NCI-H748 (cell line): ENCODE measurements at regions not wholly inside any gene's neighbourhood (a gene's known extent, or its start where the extent isn't known, plus 50 kb on each side); places are given as distances from the start of the nearest gene placed in this dataset.
"Not testable (repeated sequence)": the region's sequence is repeated elsewhere in the genome, so short reads cannot be mapped to it uniquely, and the experiment has no call there.

Source experiments
- DNase-seq: peaks from one replicate; lab custom pipeline; 2025; ENCODE audit not compliant: unreplicated experiment; lab: John Stamatoyannopoulos, UW

DNA sequence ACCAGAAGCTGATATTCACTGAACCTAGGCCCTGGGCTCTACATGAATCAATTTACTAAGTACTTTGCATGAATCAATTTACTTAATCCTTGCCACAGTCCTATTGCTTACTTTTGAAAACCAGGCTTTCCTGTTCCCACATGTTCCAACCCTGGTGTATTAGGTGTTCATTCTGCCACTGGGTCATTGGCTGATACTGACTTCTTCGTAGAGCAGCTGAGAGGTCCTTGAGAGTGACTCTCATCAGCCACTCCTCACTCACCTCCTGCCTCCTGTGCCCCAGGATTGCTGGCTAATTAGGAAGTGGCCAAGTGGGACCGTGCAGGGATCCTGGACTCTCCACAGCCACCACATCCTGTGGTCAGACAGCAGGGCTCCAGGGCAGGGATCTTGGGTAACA lies 109.5 kb upstream of the CXorf66 start:
- DNase-seq, result not testable (repeated sequence)

DNA sequence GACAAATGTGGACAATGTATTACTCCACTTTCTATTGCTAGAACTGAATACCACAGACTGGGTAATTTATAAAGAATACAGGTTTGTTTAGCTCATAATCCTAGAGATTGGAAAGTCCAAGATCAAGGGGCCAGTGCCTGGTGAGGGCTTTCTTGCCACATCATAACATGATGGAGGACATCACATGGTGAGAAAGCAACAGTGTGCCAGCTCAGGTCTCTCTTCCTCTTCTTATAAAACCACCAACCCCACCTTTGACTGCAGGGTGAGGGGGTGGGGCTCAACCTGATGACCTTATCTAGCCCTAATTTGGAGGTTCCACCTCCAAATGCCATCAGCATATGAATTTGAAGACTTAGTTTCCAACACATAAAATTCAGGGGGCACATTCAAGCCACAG lies 105.7 kb upstream of the CXorf66 start:
- DNase-seq, result no peak

DNA sequence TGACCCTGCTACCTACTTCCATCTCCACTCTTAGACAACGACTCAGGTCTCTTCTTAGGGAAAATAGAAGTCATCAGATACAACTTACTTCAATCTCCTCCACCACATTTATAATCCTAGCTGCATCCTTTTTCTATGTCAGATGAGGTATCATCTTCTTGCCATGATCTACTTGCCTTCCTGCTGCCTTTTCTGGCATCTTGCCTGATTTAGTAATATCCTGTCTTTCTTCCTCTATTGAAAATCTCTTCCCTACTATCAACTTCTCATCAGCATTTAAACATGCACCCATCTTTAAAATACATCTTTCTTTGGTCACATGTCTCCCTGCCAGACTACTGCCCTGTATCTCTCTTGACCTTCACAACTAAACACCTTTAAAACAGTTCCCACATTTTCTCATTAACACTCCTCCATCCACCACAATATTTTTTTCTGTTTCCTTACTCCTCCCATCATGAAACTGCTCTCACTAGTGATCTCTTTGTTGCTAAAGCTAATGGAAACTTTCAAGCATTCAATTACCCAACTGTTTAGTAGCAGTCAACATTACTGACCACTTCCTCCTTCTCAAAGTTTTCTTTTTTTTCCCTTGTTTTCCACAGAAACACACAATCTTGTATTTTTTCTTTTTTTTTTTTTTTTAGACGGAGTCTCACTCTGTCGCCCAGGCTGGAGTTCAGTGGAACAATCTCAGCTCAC lies 100.8 kb upstream of the CXorf66 start:
- no peak for DNase-seq

DNA sequence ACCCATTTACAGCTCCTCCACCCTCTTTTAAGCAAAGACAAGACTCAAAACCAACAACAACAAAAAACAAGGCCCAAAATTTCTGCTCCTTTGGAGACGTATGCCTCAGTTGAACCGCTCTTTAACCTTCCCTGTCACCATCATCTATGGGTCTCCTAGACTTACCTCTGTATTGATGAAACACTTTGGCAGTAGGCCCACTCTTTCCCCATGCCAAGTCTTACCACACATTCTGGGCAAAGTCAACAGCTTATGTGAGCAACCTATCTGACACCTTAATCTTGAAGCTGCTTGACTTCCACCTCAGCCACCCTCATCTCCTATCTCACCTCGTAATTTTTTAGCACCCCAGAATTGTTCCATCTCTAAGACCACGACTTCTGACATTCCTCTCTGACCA lies 99.7 kb upstream of the CXorf66 start:
- no peak for DNase-seq

DNA sequence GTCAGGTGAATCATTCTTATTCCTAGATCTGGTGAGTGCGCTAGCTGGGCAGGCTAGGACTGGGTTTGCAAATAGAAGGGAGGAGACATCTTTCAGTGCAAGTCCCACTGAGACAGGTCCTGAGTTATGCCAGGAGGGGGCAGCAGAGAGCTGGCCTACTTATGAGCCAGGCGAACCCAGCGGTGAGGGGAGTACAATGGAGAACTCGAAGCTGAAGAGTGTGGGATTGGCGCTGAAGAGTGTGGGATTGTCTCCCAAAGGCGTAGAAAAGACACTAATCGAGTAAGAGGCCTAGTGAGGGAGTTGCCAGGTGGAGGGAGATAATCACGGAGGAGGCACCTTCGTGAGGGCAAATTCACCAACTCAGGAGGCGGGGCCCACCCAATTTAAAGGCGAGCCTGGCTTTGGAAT lies 91.7 kb upstream of the CXorf66 start:
- peak; percentile 77 for DNase-seq

DNA sequence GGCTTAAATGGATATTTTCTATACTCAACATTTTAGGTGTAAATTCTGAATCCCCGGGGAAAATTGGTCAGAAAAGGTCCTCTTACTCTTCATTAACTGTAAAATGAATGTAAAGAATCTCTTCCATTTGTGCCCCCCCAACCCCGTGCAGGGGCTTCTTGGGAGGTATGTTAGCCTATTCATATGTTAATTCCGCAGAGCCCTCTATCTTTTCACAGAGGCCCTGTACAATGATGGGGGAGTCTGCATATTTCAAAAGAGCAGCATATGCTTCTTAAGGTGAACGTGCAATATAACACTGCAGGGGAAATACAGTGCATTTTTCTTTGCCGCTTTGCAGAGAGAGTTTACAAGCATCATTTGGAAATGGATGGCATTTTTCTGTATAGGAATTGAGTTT lies 88.5 kb upstream of the CXorf66 start:
- no peak for DNase-seq

DNA sequence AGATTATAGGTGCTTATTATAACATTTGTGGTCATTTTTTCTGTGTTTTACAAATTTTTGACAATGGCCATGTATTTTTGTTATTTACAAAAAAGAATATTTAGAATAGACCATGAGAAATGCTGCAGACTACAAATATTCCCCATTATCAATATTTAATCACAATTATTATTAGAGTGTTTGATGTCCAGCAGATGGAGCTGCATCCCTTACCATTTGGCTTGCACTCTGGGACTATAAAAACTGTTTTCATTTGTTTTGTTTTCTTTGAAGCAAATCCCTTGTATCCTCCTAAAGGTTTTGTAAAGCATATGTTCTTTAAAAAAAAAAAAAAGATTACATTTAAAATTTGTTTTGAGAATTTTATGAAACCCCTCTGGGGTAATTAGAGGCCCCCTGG lies 85.6 kb upstream of the CXorf66 start:
- no peak for DNase-seq

DNA sequence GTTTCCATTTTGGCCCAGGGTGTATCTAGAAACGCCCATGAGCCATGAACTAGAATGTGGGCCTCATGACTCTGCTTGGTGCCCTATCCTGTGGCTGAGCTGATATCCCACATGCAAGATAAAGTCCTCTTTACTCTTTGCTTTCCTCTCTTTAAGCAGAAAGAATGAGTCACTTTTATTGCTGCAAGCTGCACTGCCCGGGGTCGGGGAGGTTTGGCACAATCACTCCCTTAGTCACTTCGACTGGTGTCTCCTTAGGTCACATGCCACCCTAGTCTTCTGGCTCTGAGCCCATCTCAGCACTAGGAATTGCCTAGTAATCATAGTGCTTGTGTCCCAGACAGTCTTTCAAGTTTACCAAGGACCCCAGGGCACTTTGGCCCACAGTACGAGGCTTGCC lies 75.1 kb upstream of the CXorf66 start:
- DNase-seq, result no peak

DNA sequence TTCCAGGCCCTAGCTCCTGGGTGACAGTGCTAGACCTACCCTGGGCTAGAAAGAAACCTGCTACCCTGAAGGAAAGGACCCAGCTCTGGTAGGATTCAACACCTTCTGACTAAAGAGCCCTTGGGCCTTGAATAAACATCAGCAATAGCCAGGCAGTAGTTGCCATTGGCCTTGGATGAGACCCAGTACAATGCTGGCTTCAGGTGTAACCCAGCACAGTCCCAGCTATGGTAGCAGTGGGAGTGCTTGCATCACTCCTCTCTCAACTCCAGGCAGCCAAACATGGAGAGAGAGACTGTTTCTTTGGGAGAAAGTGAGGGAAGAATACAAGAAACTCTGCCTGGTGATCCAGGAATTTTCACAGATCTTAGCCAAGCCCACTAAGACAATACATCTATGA lies 73.5 kb upstream of the CXorf66 start:
- no peak for DNase-seq

DNA sequence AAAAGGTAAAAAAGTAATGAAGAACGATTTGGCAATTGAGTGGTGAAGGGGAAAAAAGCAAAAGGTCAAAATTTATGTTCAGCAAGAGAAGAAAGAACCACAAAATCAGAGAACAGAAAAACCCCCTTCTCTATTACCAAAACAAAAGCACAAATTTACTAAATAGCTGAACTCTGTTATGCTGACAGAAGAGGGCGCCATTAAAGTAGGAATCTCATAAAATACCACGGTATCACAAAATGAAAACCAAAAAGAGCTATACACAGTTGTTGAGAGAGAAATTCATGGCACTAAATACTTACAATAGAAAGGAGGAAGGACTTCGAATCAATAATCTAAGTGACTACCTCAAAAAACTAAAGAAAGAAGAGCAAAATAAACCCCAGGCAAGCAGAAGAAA lies 69.6 kb upstream of the CXorf66 start:
- peak; percentile 26 for DNase-seq

DNA sequence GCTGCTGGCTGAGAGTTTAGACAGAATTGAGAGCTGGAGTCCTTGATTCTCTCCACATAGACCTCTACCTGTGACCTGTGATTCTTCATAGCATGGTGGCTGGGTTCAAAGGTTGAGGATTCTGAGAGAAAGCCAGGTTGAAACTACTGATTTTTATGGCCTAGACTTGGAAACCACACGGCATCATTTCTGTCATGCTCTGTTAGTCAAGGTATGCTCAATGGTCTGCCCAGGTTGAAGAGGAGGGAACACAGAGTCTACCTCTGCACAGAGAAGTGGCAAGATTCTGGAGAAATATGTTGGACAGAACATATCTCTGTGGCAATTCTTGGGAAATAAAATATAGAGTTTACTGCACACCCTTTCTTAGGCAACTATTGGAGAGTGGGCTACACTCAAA lies 57.2 kb upstream of the CXorf66 start:
- no peak for DNase-seq

DNA sequence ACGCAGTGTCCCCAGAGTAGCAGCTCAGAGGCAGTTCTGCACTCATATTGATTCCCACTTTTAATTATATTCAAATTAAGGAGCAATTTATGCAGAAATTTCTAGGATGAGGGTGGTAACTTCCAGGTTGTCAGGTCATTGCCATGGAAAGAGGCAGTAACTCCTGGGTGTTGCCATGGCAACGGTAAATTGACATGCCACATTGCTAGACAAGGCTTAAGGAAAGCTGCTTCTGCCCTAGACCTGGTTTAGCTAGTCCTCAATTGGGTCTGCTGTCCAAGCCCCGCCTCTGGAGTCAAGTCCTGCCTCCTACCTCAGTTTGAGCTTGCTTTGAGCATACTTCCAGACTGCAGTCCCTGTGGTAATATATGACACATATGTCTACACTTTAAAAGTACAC lies 53.8 kb upstream of the CXorf66 start:
- DNase-seq, result not testable (repeated sequence)
